Keratinocyte (primary cell): ENCODE measurements at regions not wholly inside any gene's neighbourhood (a gene's known extent, or its start where the extent isn't known, plus 50 kb on each side); places are given as distances from the start of the nearest gene placed in this dataset.

Source experiments
- DNase-seq: peaks from one replicate; pipeline ENCODE4 v3.0.0-alpha.2; 2011; ENCODE audit warnings: low read depth, missing footprints, low spot score
- FAIRE-seq: peaks from 2 replicates; lab custom pipeline; 2011; peaks lifted over from hg19 to GRCh38; lab: Jason Lieb, UNC
- H2AFZ ChIP-seq: 2 replicates; pipeline ENCODE4 v1.6.0; 2012; ENCODE audit warnings: low read length, control low read depth, inconsistent platforms; ENCODE audit not compliant: control insufficient read depth
- H3K27ac ChIP-seq: 2 replicates; pipeline ENCODE4 v1.5.1; 2011; ENCODE audit warnings: low read length; ENCODE audit not compliant: control insufficient read depth, insufficient read depth
- H3K27me3 ChIP-seq: 3 replicates; pipeline ENCODE4 v1.6.0; 2011; ENCODE audit warnings: low read length; ENCODE audit not compliant: control insufficient read depth, insufficient read depth; ENCODE audit errors: extremely low read depth
- H3K36me3 ChIP-seq, 2 experiments: 2 replicates in 1 of 2; 3 replicates in 1 of 2; pipeline ENCODE4 v1.5.1; 2011; ENCODE audit warnings: low read length in 2 of 2, mild to moderate bottlenecking in 1 of 2; ENCODE audit not compliant: control insufficient read depth in 2 of 2, insufficient read depth in 2 of 2; ENCODE audit errors: extremely low read depth in 1 of 2
- H3K4me1 ChIP-seq: 3 replicates; pipeline ENCODE4 v1.5.1; 2011; ENCODE audit warnings: low read length; ENCODE audit not compliant: control insufficient read depth, insufficient read depth; ENCODE audit errors: extremely low read depth
- H3K4me2 ChIP-seq: 3 replicates; pipeline ENCODE4 v1.6.0; 2011; ENCODE audit warnings: low read depth, low read length; ENCODE audit not compliant: control insufficient read depth, insufficient read depth; ENCODE audit errors: extremely low read depth
- H3K4me3 ChIP-seq, 3 experiments: fragments of 200-600 bp in 1 of 3; sonication (generic) in 1 of 3; 2 replicates in 2 of 3; 3 replicates in 1 of 3; pipeline ENCODE4 v1.5.1; 2011 to 2016; ENCODE audit warnings: low read length in 3 of 3, mild to moderate bottlenecking in 3 of 3, control low read depth in 2 of 3, inconsistent platforms in 1 of 3, low read depth in 1 of 3, mixed read lengths in 1 of 3, mixed run types in 1 of 3, moderate library complexity in 1 of 3; ENCODE audit not compliant: control insufficient read depth in 2 of 3, insufficient read depth in 2 of 3; ENCODE audit errors: extremely low read depth in 1 of 3
- H3K79me2 ChIP-seq: 2 replicates; pipeline ENCODE4 v1.6.0; 2012; ENCODE audit warnings: low read length; ENCODE audit not compliant: control insufficient read depth, insufficient read depth
- H3K9ac ChIP-seq: 3 replicates; pipeline ENCODE4 v1.6.0; 2011; ENCODE audit warnings: low read length; ENCODE audit not compliant: control insufficient read depth, insufficient read depth; ENCODE audit errors: extremely low read depth
- H3K9me1 ChIP-seq: 3 replicates; pipeline ENCODE4 v1.6.0; 2011; ENCODE audit warnings: low read length; ENCODE audit not compliant: control insufficient read depth, insufficient read depth; ENCODE audit errors: extremely low read depth
- H3K9me3 ChIP-seq: 2 replicates; pipeline ENCODE4 v1.5.1; 2012; ENCODE audit warnings: low read depth, low read length; ENCODE audit not compliant: control insufficient read depth
- H4K20me1 ChIP-seq: 3 replicates; pipeline ENCODE4 v1.6.0; 2011; ENCODE audit warnings: low read length; ENCODE audit not compliant: control insufficient read depth, insufficient read depth; ENCODE audit errors: extremely low read depth
- EZH2 ChIP-seq: IDR thresholded peaks from one replicate; pipeline ENCODE4 v1.6.1; 2012; ENCODE audit warnings: inconsistent platforms, mild to moderate bottlenecking, low read length, moderate library complexity
- dilution Hi-C: fragments of 300-500 bp; cut with MboI; formaldehyde crosslinking; loops from one replicate; pipeline ENCODE4 v1.7.0; 2020; ENCODE audit warnings: low sequenced_read_pairs; ENCODE audit not compliant: extremely low pct_ligation_motif_present
- TF ChIP-seq, protein P1 (sequence below), 3 experiments: IDR thresholded peaks in 1 of 3; conservative IDR thresholded peaks in 1 of 3; optimal IDR thresholded peaks in 1 of 3; 2 replicates in 2 of 3; 3 replicates in 1 of 3; pipeline versions ENCODE3 to v1.5.1; 2011; ENCODE audit warnings: low read length in 3 of 3, mild to moderate bottlenecking in 3 of 3, moderate library complexity in 2 of 3, control low read depth in 1 of 3, inconsistent platforms in 1 of 3; ENCODE audit not compliant: insufficient read depth in 2 of 3; ENCODE audit errors: extremely low read depth in 1 of 3

- Histone ChIP-seq H3K27me3 (no peaks in the 10 kb centered on the region), H3K4me3 (no peak overlapping the region), H4K20me1 (no peaks in the 10 kb centered on the region), H3K9ac (no peak overlapping the region), H3K79me2 (no peaks in the 10 kb centered on the region), H3K9me3 (no peaks in the 10 kb centered on the region), H2AFZ (no peak overlapping the region), H3K4me2 (no peak overlapping the region), H3K27ac (no peak overlapping the region), H3K36me3 (no peaks in the 10 kb centered on the region), H3K4me1 (no peaks in the 10 kb centered on the region), H3K9me1 (no peaks in the 10 kb centered on the region)
- dilution Hi-C loops, result no loop called here
- TF ChIP-seq, protein P1, sequence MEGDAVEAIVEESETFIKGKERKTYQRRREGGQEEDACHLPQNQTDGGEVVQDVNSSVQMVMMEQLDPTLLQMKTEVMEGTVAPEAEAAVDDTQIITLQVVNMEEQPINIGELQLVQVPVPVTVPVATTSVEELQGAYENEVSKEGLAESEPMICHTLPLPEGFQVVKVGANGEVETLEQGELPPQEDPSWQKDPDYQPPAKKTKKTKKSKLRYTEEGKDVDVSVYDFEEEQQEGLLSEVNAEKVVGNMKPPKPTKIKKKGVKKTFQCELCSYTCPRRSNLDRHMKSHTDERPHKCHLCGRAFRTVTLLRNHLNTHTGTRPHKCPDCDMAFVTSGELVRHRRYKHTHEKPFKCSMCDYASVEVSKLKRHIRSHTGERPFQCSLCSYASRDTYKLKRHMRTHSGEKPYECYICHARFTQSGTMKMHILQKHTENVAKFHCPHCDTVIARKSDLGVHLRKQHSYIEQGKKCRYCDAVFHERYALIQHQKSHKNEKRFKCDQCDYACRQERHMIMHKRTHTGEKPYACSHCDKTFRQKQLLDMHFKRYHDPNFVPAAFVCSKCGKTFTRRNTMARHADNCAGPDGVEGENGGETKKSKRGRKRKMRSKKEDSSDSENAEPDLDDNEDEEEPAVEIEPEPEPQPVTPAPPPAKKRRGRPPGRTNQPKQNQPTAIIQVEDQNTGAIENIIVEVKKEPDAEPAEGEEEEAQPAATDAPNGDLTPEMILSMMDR (optimal IDR thresholded peaks at IDR 0.05 in 1 of 3, IDR thresholded peaks at IDR 0.05 in 1 of 3, conservative IDR thresholded peaks at IDR 0.05 in 1 of 3; ENCODE audit: extremely low read depth in 1 of 3, insufficient read depth in 2 of 3, low read length in 3 of 3), result no peak
- no peak for TF ChIP-seq EZH2
- no peak for DNase-seq
- FAIRE-seq, result no peak
Observed at GRCh38 chr6:133637874-133638273, 251.0 kb upstream of the TCF21 start.

DNA sequence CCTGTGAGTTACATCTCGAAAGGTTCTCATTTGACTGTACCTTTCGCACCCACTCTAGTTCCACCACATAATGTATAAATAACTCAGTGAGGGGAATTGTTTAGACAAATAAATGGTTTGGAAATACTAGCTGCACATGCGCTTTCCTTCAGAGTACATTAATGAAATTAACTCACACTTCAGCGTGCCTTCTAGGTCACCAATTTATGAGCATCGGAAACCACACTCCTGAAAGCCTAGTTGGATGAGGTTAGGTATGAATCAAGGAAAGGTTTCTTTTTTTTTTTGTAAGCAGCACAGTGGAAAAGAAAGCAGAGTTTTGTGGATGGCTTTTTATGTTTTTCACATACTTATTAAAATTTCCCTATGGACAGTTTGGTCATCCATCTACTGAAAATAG is 247.8 kb upstream of the TCF21 start:
- Histone ChIP-seq H3K9me3 (no peaks in the 10 kb centered on the region), H3K4me3 (no peak overlapping the region), H3K9ac (no peak overlapping the region), H3K36me3 (no peaks in the 10 kb centered on the region), H3K4me1 (no peaks in the 10 kb centered on the region), H3K4me2 (no peak overlapping the region), H3K27ac (no peak overlapping the region), H3K27me3 (no peaks in the 10 kb centered on the region), H4K20me1 (no peaks in the 10 kb centered on the region), H3K79me2 (no peaks in the 10 kb centered on the region), H2AFZ (no peak overlapping the region), H3K9me1 (no peaks in the 10 kb centered on the region)
- DNase-seq (no peak), FAIRE-seq (no peak)
- dilution Hi-C loops, result no loop called here
- TF ChIP-seq, protein P1 (optimal IDR thresholded peaks at IDR 0.05 in 1 of 3, IDR thresholded peaks at IDR 0.05 in 1 of 3, conservative IDR thresholded peaks at IDR 0.05 in 1 of 3; ENCODE audit: extremely low read depth in 1 of 3, insufficient read depth in 2 of 3, low read length in 3 of 3), result no peak
- no peak for TF ChIP-seq EZH2
